HL-60 (cell line): ENCODE measurements at regions not wholly inside any gene's neighbourhood (a gene's known extent, or its start where the extent isn't known, plus 50 kb on each side); places are given as distances from the start of the nearest gene placed in this dataset.

Experiments
- DNase-seq, 2 experiments: peaks; one replicate each; pipeline ENCODE4 v3.0.0-alpha.2; 2010 to 2020; ENCODE audit warnings: low read depth in 1 of 2, low spot score in 1 of 2
- H3K27ac ChIP-seq: fragments of 250-450 bp; sonication (Bioruptor Pico); replicated peaks from 2 replicates; pipeline ENCODE4 v1.5.1; 2020; ENCODE audit warnings: mild to moderate bottlenecking, moderate library complexity
- H3K27me3 ChIP-seq: fragments of 250-450 bp; sonication (Bioruptor Pico); 2 replicates; pipeline ENCODE4 v1.5.1; 2021; ENCODE audit warnings: mild to moderate bottlenecking, moderate library complexity; ENCODE audit not compliant: insufficient read depth, poor library complexity, severe bottlenecking
- H3K4me3 ChIP-seq: replicated peaks from 2 replicates; pipeline ENCODE4 v1.5.1; 2011; ENCODE audit warnings: mild to moderate bottlenecking, control low read depth, low read length; ENCODE audit not compliant: insufficient read depth
- CTCF ChIP-seq: IDR thresholded peaks from one replicate; pipeline ENCODE4 v1.5.1; 2011; ENCODE audit warnings: low read length, control low read depth, inconsistent platforms; ENCODE audit not compliant: insufficient read depth
- GABPA ChIP-seq: IDR thresholded peaks from 2 replicates; pipeline ENCODE4 v1.6.1; 2012; ENCODE audit warnings: low read depth
- POLR2AphosphoS5 ChIP-seq: IDR thresholded peaks from 2 replicates; pipeline ENCODE4 v1.6.1; 2012; ENCODE audit warnings: low read depth
- REST ChIP-seq: IDR thresholded peaks from 2 replicates; pipeline ENCODE4 v1.6.1; 2012; ENCODE audit warnings: low read depth; ENCODE audit not compliant: insufficient replicate concordance
- SPI1 ChIP-seq: IDR thresholded peaks from 2 replicates; pipeline ENCODE4 v1.6.1; 2012; ENCODE audit warnings: low read depth, mild to moderate bottlenecking, borderline replicate concordance

- Histone ChIP-seq H3K27me3 (no peaks in the 10 kb centered on the region), H3K4me3 (no peak overlapping the region), H3K27ac (no peak overlapping the region)
- no peak for DNase-seq
- TF ChIP-seq REST = no peak
- no peak for TF ChIP-seq SPI1
- TF ChIP-seq POLR2AphosphoS5 = no peak
- TF ChIP-seq CTCF = no peak
- TF ChIP-seq GABPA = no peak
Measured at GRCh38 chr6:167462514-167463312, 137.8 kb downstream of the TTLL2 start.

- TF ChIP-seq POLR2AphosphoS5 (no peak), CTCF (no peak), GABPA (no peak), REST (no peak), SPI1 (no peak)
Measured at GRCh38 chr6:167464177-167464576, 139.3 kb downstream of the TTLL2 start.

GRCh38 chr6:167465482-167465881 lies 140.6 kb downstream of the TTLL2 start:
- DNase-seq = no peak
- H3K4me3 ChIP-seq = no peak overlapping the region
- H3K27me3 ChIP-seq = no peaks in the 10 kb centered on the region
- H3K27ac ChIP-seq = no peak overlapping the region
- TF ChIP-seq POLR2AphosphoS5 (no peak), SPI1 (no peak), CTCF (no peak), GABPA (no peak), REST (no peak)

More at GRCh38 chr6:167464177-167464576, 139.3 kb downstream of the TTLL2 start:
- Histone ChIP-seq H3K27me3 (no peaks in the 10 kb centered on the region), H3K27ac (no peak overlapping the region), H3K4me3 (no peak overlapping the region)
- no peak for DNase-seq
